Esophagus muscularis mucosa (tissue), 4 donors: ENCODE measurements at regions not wholly inside any gene's neighbourhood (a gene's known extent, or its start where the extent isn't known, plus 50 kb on each side); places are given as distances from the start of the nearest gene placed in this dataset.

ENCODE experiments used
- DNase-seq: peaks from one replicate; pipeline ENCODE4 v3.0.0-alpha.2; 2017; ENCODE audit errors: extremely low spot score
- H3K27ac ChIP-seq, 4 donors: fragments of 200-600 bp; sonication (generic); replicated peaks in 1 of 4; 1 replicate in 3 of 4; 2 replicates in 1 of 4; pipeline ENCODE4 v1.5.1; 2016 to 2019; ENCODE audit warnings: mild to moderate bottlenecking in 1 of 4
- H3K27me3 ChIP-seq, 4 donors: fragments of 200-600 bp; sonication (generic); one replicate each; pipeline versions ENCODE4 v1.5.1 to v1.6.0; 2016 to 2019
- H3K36me3 ChIP-seq, 4 donors: fragments of 200-600 bp; sonication (generic); one replicate each; pipeline ENCODE4 v1.5.1; 2016 to 2019
- H3K4me1 ChIP-seq, 4 donors: fragments of 200-600 bp; sonication (generic); one replicate each; pipeline ENCODE4 v1.5.1; 2016 to 2019
- H3K4me3 ChIP-seq, 4 donors: fragments of 200-600 bp; sonication (generic); 1 replicate in 2 of 4; 2 replicates in 2 of 4; pipeline ENCODE4 v1.5.1; 2016 to 2019; ENCODE audit warnings: mild to moderate bottlenecking in 4 of 4, moderate library complexity in 1 of 4
- H3K9me3 ChIP-seq, 4 donors: fragments of 200-600 bp; sonication (generic); 1 replicate in 3 of 4; 2 replicates in 1 of 4; pipeline ENCODE4 v1.5.1; 2016 to 2019
- EP300 ChIP-seq: sonication (generic); formaldehyde crosslinking; IDR thresholded peaks from one replicate; pipeline ENCODE4 v1.6.1; 2017; ENCODE audit warnings: antibody characterized with exemption
- POLR2A ChIP-seq: fragments of 450-650 bp; IDR thresholded peaks from one replicate; pipeline ENCODE4 v1.6.1; 2017; ENCODE audit warnings: antibody characterized with exemption, moderate library complexity, mild to moderate bottlenecking, low read depth
- POLR2AphosphoS5 ChIP-seq, 2 donors: sonication (generic); formaldehyde crosslinking; IDR thresholded peaks; one replicate each; pipeline ENCODE4 v1.6.1; 2017; ENCODE audit warnings: antibody characterized with exemption in 2 of 2
- WGBS: methylation state at CpG from one replicate; pipeline ENCODE4 v1.1.5; 2018; 5-methylcytosine and 5-hydroxymethylcytosine counted together
- intact Hi-C: fragments of 100-400 bp; cut with DNase I; formaldehyde crosslinking; loops from one replicate; pipeline ENCODE4 v1.15.1; 2023
- TF ChIP-seq, protein P1 (sequence below), 3 experiments: fragments of 200-600 bp in 2 of 3; fragments of 450-650 bp in 1 of 3; sonication (generic) in 2 of 3; IDR thresholded peaks; one replicate each; pipeline ENCODE4 v1.5.1; 2017 to 2019; ENCODE audit warnings: antibody characterized with exemption in 3 of 3, mild to moderate bottlenecking in 2 of 3, moderate library complexity in 1 of 3

DNA sequence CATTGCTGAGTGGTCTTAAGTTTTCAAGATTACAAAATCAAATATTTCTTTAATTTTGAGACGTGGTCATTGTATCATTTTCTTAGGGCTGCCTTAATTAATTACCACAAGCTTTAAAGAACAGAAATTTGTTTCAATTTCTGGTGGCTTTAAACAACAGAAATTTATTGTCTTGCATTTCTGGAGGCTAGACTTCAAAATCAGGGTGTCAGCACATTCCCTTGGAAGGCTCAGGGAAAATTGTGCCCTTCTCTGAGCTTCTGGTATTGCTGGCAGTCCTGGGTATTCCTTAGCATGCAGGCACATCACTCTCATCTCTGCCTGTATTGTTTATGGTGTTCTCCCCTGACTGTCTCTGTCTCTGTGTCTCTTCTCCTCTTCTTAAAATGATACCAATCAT, 76.0 kb upstream of the PCSK2 start:
- 50% methylated on average over 1 of the region's 1 CpG for whole genome bisulfite sequencing
- TF ChIP-seq POLR2A (no peak), EP300 (no peak), POLR2AphosphoS5 (IDR thresholded peaks at IDR 0.05) (no peak)
- TF ChIP-seq, protein P1, sequence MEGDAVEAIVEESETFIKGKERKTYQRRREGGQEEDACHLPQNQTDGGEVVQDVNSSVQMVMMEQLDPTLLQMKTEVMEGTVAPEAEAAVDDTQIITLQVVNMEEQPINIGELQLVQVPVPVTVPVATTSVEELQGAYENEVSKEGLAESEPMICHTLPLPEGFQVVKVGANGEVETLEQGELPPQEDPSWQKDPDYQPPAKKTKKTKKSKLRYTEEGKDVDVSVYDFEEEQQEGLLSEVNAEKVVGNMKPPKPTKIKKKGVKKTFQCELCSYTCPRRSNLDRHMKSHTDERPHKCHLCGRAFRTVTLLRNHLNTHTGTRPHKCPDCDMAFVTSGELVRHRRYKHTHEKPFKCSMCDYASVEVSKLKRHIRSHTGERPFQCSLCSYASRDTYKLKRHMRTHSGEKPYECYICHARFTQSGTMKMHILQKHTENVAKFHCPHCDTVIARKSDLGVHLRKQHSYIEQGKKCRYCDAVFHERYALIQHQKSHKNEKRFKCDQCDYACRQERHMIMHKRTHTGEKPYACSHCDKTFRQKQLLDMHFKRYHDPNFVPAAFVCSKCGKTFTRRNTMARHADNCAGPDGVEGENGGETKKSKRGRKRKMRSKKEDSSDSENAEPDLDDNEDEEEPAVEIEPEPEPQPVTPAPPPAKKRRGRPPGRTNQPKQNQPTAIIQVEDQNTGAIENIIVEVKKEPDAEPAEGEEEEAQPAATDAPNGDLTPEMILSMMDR (IDR thresholded peaks at IDR 0.05), result no peak
- no peaks in the 10 kb centered on the region for H3K36me3 ChIP-seq
- no peak for DNase-seq
- H3K27ac ChIP-seq, result no peak overlapping the region
- H3K4me1 ChIP-seq, result no peaks in the 10 kb centered on the region
- no peaks in the 10 kb centered on the region for H3K27me3 ChIP-seq
- no peak overlapping the region for H3K4me3 ChIP-seq
- intact Hi-C loops, result no loop called here
- H3K9me3 ChIP-seq, result no peaks in the 10 kb centered on the region

GRCh38 chr20:17155401-17155800, 71.4 kb upstream of the PCSK2 start:
- TF ChIP-seq EP300 (no peak), POLR2A (no peak), POLR2AphosphoS5 (IDR thresholded peaks at IDR 0.05) (no peak)
- TF ChIP-seq, protein P1 (IDR thresholded peaks at IDR 0.05), result no peak
- Histone ChIP-seq H3K9me3 (no peaks in the 10 kb centered on the region), H3K4me1 (no peaks in the 10 kb centered on the region), H3K4me3 (no peak overlapping the region), H3K36me3 (no peaks in the 10 kb centered on the region), H3K27me3 (no peaks in the 10 kb centered on the region), H3K27ac (no peak overlapping the region)
- peak; percentile 82 for DNase-seq
- WGBS, result 62% methylated on average over 6 of the region's 6 CpGs
- intact Hi-C loops, result no loop called here

- no peak for DNase-seq
- no peak overlapping the region for H3K4me3 ChIP-seq
- 67% methylated on average over 2 of the region's 2 CpGs for WGBS
- no peaks in the 10 kb centered on the region for H3K9me3 ChIP-seq
- no peaks in the 10 kb centered on the region for H3K4me1 ChIP-seq
- no peaks in the 10 kb centered on the region for H3K27me3 ChIP-seq
- H3K36me3 ChIP-seq, result no peaks in the 10 kb centered on the region
- intact Hi-C loops, result no loop called here
- no peak overlapping the region for H3K27ac ChIP-seq
- TF ChIP-seq, protein P1 (IDR thresholded peaks at IDR 0.05), result no peak
- TF ChIP-seq POLR2AphosphoS5 (IDR thresholded peaks at IDR 0.05) (no peak), POLR2A (no peak), EP300 (no peak)
These were observed 68.1 kb upstream of the PCSK2 start for GRCh38 chr20:17158701-17159100.

DNA sequence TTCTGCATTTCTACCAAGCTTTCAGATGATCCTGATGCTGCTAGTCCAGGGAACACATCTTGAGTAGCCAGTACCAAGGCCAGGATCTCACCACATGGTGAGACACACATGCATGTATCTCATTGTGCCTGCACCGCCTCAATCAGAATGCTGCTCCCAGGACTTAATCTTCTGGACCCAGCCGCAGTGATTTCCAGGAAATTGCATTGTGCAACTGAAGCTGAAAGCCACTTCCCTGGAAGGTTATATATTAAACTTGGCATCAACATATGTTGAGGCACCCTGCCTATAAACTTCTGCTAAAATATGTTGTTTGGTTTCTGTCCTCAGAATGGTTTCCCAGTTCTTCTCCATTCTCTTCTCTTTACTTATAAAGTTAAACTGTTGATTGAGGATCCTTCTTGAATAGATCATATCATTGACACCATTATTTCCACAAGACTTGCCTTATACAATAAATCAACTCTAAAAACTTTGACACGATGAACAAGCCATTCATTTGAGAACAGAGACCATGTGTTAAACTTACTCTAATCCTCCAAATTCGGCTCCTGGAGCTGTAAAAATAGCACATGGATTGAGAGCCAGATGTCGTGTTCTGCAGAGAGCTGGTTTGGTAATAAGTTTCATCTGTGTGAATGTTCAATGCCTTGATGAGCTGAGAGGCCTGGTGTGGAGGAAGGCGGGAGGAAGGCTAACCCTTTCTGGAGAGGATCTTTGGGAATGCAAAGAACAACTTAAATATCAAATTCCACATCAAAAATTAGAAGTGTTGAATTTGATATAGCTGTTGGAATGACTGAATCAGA, 65.0 kb upstream of the PCSK2 start:
- Histone ChIP-seq H3K9me3 (no peaks in the 10 kb centered on the region), H3K27ac (no peak overlapping the region), H3K4me3 (no peak overlapping the region), H3K4me1 (no peaks in the 10 kb centered on the region), H3K36me3 (no peaks in the 10 kb centered on the region), H3K27me3 (no peaks in the 10 kb centered on the region)
- WGBS, result 37% methylated on average over 6 of the region's 6 CpGs
- TF ChIP-seq POLR2AphosphoS5 (IDR thresholded peaks at IDR 0.05), result no peak
- TF ChIP-seq EP300, result no peak
- TF ChIP-seq, protein P1 (IDR thresholded peaks at IDR 0.05), result no peak
- no peak for TF ChIP-seq POLR2A
- intact Hi-C loops, result no loop called here
- no peak for DNase-seq
